Inferior parietal cortex (tissue), 1 donor: ENCODE measurements at regions not wholly inside any gene's neighbourhood (a gene's known extent, or its start where the extent isn't known, plus 50 kb on each side); places are given as distances from the start of the nearest gene placed in this dataset.

Source experiments
- DNase-seq: peaks from one replicate; pipeline ENCODE4 v3.0.0-alpha.2; 2016; ENCODE audit errors: extremely low spot score

GRCh38 chr14:56498112-56498511 is 81.5 kb upstream of the TMEM260 start:
- no peak for DNase-seq

GRCh38 chr14:56501909-56502530 is 77.6 kb upstream of the TMEM260 start:
- no peak for DNase-seq

GRCh38 chr14:56505361-56505760 is 74.2 kb upstream of the TMEM260 start:
- no peak for DNase-seq

GRCh38 chr14:56512521-56512920 is 67.1 kb upstream of the TMEM260 start:
- DNase-seq: no peak

- DNase-seq: no peak
Measured at GRCh38 chr14:56514663-56515371, 64.8 kb upstream of the TMEM260 start.

GRCh38 chr14:56515739-56516138 is 63.9 kb upstream of the TMEM260 start:
- DNase-seq: no peak

GRCh38 chr14:56522403-56522802 is 57.2 kb upstream of the TMEM260 start:
- DNase-seq: no peak

GRCh38 chr14:56524971-56525677 is 54.5 kb upstream of the TMEM260 start:
- no peak for DNase-seq

- DNase-seq: no peak
Measured at GRCh38 chr14:56528927-56529326, 50.7 kb upstream of the TMEM260 start.
